GM21381 (cell line): ENCODE measurements at regions not wholly inside any gene's neighbourhood (a gene's known extent, or its start where the extent isn't known, plus 50 kb on each side); places are given as distances from the start of the nearest gene placed in this dataset.
"Not testable (repeated sequence)": the region's sequence is repeated elsewhere in the genome, so short reads cannot be mapped to it uniquely, and the experiment has no call there.

Experiments used
- ATAC-seq: cut with Tn5 transposase; IDR thresholded peaks from one replicate; pipeline ENCODE4 v1.9.1; 2021; ENCODE audit warnings: mild to moderate bottlenecking, moderate library complexity; ENCODE audit not compliant: unreplicated experiment

DNA sequence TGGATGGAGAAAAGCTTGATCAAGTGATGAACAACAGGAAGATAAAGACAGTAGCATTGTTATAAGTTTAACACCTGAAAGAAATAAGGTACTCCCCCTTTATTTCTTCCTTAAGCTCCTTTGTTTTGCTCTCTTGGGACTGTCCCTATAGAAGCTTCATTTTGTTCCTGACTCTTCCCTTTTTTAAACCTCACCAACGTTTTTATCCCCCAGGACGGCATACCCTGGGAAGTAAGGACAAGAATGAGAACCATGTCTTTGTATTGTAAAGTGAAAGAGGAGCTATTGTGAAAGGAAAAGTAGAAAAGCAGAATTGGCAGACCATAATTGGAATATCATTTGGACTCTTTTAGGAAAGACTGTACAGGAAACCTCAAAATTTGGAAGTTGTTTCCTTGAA lies 1368.6 kb upstream of the C9orf72 start:
- ATAC-seq: no peak

DNA sequence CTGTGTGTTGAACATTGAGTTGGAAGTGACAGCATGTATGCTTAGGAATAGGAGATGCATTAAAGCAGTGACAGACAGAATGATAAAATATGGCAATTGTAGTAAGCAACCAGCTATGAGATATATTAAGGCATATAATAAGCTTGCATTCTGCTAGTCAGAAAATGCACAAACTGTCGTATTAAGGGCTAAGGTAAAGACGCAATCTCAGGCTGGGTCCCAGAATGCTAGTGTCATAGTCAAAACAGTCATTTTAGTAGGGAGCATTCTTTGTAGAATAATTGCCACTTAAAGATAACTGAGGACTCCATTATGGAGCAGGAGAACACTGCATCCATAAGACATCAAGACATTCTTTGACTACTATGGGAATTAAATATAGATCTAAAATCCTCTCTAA lies 1369.7 kb upstream of the C9orf72 start:
- ATAC-seq: no peak

DNA sequence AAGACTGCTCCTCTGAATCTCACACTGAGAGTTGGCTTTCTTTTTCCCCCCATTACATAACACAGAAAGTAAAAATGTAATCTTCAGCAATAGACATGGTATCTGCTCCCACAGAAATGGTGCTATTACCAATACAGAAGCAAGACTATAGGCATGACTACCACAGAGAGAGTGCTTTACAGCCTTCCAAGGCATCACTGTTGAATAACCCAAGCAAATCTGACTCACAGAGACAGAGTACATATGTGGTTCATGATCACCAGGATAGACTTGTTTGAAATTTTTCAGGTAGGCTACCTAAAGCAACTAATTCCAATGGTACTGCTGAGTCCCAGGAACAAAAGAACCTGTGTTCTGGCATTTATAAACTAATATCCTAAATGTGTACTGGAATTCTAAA lies 1373.4 kb upstream of the C9orf72 start:
- ATAC-seq: no peak

DNA sequence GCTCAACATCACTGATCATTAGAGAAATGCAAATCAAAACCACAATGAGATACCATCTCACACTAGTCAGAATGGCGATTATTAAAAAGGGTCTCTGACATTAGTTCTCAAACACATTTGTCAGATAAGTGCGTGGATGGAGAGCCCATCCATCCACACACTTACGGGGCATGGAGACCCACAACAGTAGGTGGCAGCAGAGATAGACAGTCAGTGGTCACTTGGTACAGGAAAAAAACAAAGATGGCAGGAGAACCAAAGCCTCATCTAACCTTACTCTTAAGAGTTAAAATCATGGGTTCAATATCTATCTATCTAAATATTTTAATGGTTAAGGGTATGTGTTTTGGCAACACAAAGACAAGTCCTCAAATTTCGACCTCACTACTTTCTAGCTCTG lies 1378.7 kb upstream of the C9orf72 start:
- ATAC-seq: no peak

DNA sequence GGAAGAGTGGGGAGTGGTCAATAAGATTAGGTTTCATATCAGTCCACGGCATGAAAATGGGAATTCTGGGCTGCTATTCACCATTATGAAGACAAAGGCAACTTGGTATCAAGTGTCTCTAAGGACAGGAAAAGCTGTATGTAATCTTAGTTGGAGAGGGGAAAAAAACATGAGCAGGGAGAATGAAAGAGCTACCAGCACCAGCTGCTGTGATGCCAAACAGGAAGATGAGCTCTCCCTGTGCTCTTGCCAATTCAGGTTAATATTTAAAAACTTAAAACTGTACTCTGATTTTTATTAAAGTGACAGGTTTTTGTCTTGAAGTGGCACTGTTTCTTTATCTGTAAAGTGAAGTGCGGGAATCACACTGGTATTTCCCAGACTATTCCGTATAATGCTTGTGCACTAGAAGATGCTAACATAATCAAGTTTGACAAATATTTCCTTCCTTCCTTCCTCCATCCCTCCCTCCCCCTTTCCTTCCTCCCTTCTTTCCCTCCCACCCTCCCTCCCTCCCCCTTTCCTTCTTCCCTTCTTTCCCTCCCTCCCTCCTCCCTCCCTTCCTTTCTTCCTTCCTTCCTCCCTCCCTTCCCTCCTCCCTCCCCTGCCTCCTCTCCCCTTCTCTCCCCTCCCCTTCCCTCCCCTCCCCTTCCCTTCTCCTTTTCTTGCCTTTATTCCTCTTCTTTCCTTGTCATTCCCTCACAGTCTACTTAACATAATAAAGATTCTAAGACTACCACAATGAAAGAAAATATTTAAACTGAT lies 1383.0 kb upstream of the C9orf72 start:
- no peak for ATAC-seq

DNA sequence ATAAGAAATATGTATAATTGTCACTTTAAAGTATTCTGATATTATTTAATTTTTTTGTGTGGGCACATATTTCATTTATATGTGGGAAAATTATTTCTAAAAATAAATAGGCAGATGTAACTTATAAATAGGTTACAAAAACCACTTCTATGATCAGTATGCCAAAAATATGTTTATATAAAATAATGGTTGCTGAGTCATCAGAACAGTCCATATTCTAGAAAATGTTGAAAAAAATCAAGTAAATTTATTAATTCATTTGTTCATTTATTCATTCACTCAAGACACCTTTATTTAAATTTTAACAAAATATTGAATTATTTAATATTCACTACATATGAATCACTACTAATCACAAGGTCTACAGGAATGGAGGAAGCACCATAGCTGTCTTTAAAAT lies 1387.3 kb upstream of the C9orf72 start:
- no peak for ATAC-seq

DNA sequence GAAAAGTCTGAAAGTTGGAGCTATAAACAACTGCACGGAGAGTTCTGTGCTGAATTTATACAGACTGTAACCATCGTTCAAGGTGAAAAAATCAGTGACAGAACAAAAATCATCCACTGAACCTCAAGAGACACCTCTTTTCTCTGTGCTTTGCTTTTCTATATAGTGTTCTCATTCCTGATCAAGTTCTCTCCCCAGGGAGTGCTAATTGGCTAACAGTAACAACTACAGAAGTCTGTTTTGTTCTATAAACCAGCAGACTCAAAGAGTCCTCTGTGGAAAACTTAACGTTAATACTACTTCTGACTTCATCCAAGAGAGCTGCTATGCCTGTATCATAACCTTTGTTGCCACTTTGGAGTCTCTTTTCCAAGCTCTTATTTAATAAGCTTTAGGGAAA lies 1388.3 kb upstream of the C9orf72 start:
- no peak for ATAC-seq

DNA sequence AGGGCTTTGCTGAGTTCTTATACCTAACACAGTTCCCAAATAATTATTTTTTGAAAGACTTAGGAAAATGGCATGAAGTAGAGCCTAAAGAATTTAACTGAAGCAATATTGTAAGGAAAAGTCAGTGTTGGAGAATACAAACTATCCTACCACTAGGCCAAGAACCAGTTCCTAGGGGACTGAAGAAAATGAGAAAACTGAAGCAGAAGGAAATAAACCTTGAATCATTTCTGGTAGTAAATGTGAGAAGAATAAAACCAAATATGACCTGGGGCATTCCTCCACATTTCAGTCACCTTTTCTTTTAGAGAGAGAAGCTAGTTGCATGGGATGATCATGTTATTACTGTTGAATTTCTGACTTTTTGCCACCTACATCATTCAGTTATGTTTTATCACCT lies 1393.9 kb upstream of the C9orf72 start:
- ATAC-seq: no peak

DNA sequence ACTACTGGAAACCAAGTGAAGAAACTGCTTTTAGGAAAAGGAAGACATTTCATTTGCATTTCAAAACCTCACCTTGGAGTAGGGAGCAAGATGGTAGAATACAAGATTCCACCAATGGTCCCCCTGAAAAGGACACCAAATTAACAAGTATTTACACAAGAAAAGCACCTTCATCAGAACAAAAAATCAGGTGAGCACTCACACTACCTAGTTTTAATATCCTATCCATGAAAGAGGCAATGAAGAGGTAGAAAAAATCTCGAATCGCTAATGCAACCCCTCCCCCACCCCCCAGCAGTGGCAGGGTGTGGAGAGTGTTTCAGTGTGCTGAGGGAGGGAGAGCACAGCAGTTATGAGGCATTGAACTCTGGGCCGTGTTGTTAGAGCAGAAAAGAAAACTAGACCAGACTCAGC lies 1397.0 kb upstream of the C9orf72 start:
- ATAC-seq: no peak

DNA sequence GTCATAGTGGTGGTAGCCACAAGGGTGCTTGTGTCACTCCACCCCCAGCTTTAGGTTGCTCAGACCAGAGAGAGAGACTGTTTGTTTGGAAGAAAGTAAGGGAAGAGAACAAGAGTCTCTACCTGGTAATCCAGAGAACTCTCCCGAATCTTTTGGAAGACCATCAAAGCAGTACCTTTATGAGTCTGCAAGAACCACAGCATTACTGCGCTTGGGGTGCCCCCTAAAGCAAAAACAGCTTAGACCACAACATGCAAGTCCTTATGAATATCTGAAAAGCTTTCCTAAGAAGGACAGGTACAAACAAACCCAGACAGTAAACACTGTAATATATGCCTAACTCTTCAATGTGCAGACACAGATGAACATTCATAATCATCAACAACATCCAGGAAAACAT lies 1398.6 kb upstream of the C9orf72 start:
- ATAC-seq: no peak

DNA sequence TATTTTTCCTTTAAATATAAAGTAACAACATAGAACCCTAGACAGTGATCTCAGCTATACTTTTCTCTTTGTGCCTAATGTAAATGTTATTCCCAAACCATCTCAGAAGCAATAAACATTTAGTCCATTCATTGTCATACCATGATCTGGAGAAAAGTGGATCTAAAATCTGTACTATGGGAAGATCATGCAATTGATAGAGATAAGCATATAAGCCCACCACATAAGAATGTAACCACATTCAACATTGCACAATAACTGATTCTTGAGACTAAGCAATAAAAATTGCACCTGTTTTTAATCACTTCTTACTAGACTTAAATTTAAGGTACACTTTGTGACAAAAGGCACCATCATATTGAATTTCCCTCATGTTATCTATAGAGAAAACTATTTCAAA lies 1403.0 kb upstream of the C9orf72 start:
- no peak for ATAC-seq

DNA sequence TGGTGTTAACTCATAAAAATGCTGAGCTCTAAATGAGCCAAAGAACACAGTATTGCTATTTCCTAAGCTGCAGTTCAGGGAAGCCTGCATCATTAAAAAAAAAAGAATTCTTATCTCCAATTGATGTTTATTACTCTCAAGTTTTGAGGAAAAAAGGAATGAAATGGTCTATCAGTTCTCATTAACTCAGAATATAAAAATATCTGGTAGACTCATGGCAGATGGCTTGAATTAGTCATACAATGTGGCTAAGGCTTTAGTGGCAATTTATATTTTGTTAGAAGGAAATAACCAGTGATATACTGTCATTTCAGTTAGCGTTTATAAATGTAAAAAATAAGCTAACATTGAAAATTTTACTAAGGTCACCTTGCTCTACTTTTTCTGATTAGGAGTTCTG lies 1403.4 kb upstream of the C9orf72 start:
- no peak for ATAC-seq

DNA sequence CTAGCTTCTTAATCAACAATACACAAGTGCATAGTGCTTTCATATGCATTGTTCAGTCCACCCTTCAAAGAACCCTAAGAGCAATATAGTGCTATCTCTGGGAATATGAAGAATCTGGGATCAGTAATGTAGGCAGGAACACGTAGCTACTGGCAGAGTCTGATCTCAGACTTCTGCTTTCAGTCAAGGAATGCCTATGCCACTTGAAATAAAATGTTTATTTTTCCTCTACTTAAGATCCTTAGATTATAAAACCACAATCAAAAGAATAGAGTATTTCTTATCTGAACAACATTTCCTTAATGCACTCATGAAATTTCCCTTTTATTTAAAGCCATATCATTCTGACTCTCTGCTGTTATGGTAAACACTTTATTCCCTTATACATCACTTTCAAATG lies 1407.8 kb upstream of the C9orf72 start:
- no peak for ATAC-seq

DNA sequence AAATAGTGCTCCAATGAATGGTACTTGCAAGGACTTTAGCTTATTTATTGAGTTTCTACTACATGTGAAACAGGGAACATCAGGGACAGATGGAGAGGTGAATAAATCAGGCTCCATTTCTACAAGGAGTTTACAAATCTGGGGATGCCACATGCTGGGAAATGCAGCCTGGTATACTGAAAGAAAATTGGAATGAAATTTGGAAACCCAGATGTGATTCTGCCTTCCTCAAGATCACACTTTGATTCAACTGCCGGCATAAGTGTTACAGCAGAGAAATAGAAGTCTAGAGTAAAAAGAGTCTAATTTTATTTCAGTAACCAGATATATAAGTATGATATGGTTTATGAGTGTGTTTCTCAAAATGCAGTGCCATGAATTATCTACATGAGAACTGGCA lies 1408.4 kb upstream of the C9orf72 start:
- ATAC-seq: no peak

DNA sequence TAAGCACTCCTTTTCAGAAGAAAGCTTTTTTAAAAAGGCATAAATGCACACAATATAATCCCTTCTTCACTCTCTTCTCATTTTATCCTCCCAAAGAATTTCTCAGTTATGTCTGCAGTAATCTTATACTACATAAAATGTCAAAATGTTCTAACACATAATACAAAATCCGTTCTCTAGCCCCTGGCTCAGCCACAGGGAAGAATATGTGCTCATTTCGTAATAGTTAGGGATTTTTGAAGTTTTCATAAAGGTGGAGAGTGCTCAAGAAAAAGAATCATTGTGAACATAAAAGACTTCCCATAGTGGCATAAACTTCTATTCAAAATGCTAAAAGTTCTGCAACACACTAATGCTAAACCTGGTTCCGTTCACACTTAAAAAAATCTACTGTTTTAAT lies 1410.7 kb upstream of the C9orf72 start:
- ATAC-seq: no peak

DNA sequence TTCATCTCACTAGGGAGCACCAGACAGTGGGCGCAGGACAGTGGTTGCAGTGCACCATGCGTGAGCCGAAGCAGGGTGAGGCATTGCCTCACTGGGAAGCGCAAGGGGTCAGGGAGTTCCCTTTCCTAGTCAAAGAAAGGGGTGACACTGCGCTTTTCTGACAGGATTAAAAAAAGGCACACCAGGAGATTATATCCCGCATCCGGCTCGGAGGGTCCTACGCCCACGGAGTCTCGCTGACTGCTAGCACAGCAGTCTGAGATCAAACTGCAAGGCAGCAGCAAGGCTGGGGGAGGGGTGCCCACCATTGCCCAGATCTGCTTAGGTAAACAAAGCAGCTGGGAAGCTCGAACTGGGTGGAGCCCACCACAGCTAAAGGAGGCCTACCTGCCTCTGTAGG lies 1416.7 kb upstream of the C9orf72 start:
- ATAC-seq: not testable (repeated sequence)

DNA sequence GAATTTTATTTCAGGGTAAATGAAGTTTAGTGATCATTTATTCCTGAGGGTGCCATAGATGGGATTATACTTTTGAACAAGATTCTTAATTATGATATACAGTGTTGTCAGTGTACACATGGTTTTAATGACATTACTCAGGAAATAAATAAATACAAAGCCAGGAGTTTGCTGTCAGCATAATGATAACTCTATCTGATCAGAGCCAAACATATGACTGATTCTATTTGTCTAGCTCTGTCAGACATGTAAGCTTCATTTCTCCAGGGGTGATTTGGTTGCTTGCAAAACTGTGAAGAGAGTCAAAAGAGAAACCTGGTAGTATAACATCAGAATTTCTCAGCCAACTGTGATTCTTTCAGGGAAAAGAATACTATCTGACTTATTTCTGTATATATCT lies 1425.8 kb upstream of the C9orf72 start:
- no peak for ATAC-seq

DNA sequence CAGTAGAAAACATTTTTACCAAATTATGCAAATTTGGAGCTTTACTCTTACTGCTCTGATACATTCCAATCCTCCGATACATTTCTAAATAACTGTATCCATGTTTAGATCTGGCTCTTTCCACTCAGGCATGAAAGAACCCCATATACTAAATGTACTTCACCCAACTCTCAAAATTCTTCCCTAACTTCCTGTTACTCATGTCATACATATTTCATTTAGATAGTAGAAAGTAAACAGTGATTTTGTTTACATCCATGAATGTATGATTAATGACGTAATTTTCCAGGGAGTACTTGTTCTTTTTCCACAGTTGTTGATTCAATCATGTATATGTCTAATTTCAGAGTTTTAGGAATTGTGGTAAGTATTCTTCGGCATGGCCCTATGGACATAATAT lies 1426.5 kb upstream of the C9orf72 start:
- ATAC-seq: no peak

DNA sequence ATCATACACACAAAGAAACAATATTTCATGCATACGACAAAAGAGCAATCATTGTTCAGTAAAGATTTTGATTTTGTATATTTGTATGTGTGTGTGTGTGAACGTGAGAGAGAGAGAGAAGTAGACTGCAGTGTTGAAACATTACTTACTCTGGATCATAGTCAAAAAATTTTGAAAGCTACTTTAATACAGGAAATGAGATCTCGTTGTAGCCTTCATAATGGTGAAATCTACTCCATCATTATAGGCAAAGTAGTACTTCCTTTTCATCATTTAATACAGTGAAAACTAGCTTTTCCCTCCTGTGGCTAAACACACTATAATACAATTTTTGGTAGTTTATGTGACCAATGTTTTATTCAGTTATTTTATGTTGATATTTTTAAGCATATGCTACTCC lies 1427.7 kb upstream of the C9orf72 start:
- ATAC-seq: no peak

DNA sequence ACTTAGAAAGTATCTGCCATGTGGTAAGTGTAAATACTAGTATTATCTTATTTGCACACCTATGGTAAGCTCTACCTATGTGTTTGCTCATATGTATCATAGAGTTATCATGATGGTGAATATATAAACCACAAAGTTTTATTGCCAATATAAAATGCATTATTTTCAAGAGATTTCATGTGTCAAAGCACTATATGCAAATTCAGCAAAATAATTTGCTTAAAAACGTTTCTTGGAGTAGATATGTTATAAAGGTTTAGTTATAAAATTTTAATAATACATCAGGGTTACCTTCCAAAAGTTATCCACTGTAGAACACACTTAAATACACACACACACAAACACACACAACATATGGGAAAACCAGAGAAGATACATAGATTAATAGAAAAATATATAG lies 1431.7 kb upstream of the C9orf72 start:
- no peak for ATAC-seq

DNA sequence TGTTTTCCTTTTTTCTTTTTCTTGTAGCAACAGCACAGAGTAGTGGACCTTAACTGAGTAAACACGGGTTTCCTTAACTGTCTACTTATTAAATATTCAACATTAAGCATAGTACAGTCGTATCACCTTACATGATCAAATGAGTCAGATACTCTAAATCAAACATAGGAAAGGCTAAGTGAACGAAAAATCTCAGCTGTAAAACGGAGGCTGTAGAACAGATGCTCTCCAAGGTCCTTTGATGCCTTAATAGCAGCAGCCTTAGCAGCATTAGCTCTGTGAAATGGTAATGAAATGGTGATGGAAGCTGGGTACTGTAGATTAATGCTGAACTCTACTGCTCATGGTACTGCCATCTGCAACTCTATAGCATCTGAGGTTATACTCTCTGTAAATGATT lies 1433.3 kb upstream of the C9orf72 start:
- no peak for ATAC-seq

DNA sequence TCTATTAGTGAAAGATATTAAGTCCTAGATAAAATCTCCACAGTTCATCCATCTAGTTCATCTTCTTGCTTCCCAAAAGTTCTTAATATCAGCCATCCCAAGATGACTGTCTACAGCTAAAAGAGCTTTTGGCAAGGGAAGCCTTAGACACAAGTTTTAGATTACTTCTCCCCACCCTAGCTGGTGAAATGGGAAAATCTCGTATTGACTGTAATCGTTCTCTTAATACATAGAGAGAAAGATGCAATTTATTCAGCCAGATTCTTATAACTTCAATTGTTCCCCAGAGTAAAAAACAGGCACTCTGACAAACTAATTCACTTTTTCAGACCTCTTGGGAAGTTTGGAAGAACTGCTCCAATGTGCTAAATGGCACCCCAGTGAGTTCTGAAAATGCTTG lies 1439.6 kb upstream of the C9orf72 start:
- no peak for ATAC-seq

DNA sequence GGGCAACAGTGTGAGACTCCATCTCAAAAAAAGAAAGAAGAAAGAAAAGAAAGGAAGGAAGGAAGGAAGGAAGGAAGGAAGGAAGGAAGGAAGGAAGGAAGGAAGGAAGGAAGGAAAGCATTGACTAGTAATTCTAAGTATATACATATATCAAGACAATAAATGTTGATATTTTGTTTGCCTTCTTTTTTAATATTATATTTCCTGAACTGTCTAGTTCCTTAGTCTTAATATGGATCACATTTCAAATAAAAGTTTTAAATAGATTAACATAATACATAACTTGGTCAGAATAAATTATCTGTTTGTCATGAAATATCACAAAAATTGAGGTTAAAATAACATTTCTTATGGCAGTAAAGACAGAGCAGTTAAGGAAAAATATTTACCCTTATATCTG lies 1448.4 kb upstream of the C9orf72 start:
- ATAC-seq: no peak
